GM21619 (cell line): ENCODE measurements at regions not wholly inside any gene's neighbourhood (a gene's known extent, or its start where the extent isn't known, plus 50 kb on each side); places are given as distances from the start of the nearest gene placed in this dataset.
"Not testable (repeated sequence)": the region's sequence is repeated elsewhere in the genome, so short reads cannot be mapped to it uniquely, and the experiment has no call there.

ENCODE experiments used
- ATAC-seq: cut with Tn5 transposase; IDR thresholded peaks from one replicate; pipeline ENCODE4 v1.9.1; 2021; ENCODE audit not compliant: unreplicated experiment

GRCh38 chr1:29579821-29580425 lies 343.6 kb downstream of the PTPRU start:
- no peak for ATAC-seq

- ATAC-seq, result no peak
Observed at GRCh38 chr1:29577512-29577911, 341.2 kb downstream of the PTPRU start.

GRCh38 chr1:29576510-29576909 lies 340.2 kb downstream of the PTPRU start:
- ATAC-seq, result no peak

- no peak for ATAC-seq
Observed at GRCh38 chr1:29575826-29576225, 339.5 kb downstream of the PTPRU start.

- ATAC-seq, result no peak
Observed at GRCh38 chr1:29575277-29575676, 339.0 kb downstream of the PTPRU start.

- no peak for ATAC-seq
Observed at GRCh38 chr1:29574871-29575270, 338.5 kb downstream of the PTPRU start.

- ATAC-seq, result no peak
Observed at GRCh38 chr1:29569971-29570634, 333.8 kb downstream of the PTPRU start.

- ATAC-seq, result no peak
Observed at GRCh38 chr1:29567257-29567656, 330.9 kb downstream of the PTPRU start.

- ATAC-seq, result no peak
Observed at GRCh38 chr1:29565490-29565889, 329.2 kb downstream of the PTPRU start.

- no peak for ATAC-seq
Observed at GRCh38 chr1:29563571-29563970, 327.2 kb downstream of the PTPRU start.

- no peak for ATAC-seq
Observed at GRCh38 chr1:29563092-29563491, 326.8 kb downstream of the PTPRU start.

- ATAC-seq, result no peak
Observed at GRCh38 chr1:29559056-29559455, 322.7 kb downstream of the PTPRU start.

- no peak for ATAC-seq
Observed at GRCh38 chr1:29557701-29558600, 321.6 kb downstream of the PTPRU start.

- ATAC-seq, result no peak
Observed at GRCh38 chr1:29557066-29557465, 320.7 kb downstream of the PTPRU start.

- no peak for ATAC-seq
Observed at GRCh38 chr1:29556657-29557056, 320.3 kb downstream of the PTPRU start.

- ATAC-seq, result no peak
Observed at GRCh38 chr1:29555043-29555620, 318.8 kb downstream of the PTPRU start.

- no peak for ATAC-seq
Observed at GRCh38 chr1:29554208-29554778, 318.0 kb downstream of the PTPRU start.

- no peak for ATAC-seq
Observed at GRCh38 chr1:29551123-29551936, 315.0 kb downstream of the PTPRU start.

GRCh38 chr1:29550119-29550841 lies 314.0 kb downstream of the PTPRU start:
- ATAC-seq, result no peak

GRCh38 chr1:29549728-29550118 lies 313.4 kb downstream of the PTPRU start:
- not testable (repeated sequence) for ATAC-seq
